ENCODE measurements at regions not wholly inside any gene's neighbourhood (a gene's known extent, or its start where the extent isn't known, plus 50 kb on each side); places are given as distances from the start of the nearest gene placed in this dataset.
A peak's percentile ranks its signal among the peaks of the same experiment; 100 is the strongest.

GRCh38 chr18:40186677-40187076 is 1768.4 kb upstream of the PIK3C3 start:
- Histone ChIP-seq H3K27ac (ENCODE audit: low read depth in 1 of 2, low read length in 1 of 2) (no peak overlapping the region), H3K9me3 (ENCODE audit: control insufficient read depth in 2 of 2, insufficient read depth in 1 of 2, low read length in 1 of 2) (no peaks in the 10 kb centered on the region), H3K4me1 (ENCODE audit: control insufficient read depth in 2 of 2, insufficient read depth in 2 of 2, low read length in 2 of 2) (no peaks in the 10 kb centered on the region), H3K4me3 (ENCODE audit: low read length in 2 of 2) (no peak overlapping the region), H3K27me3 (ENCODE audit: control insufficient read depth in 2 of 2, insufficient read depth in 1 of 2, low read length in 1 of 2) (no peaks in the 10 kb centered on the region), H3K36me3 (ENCODE audit: control insufficient read depth in 2 of 2, insufficient read depth in 2 of 2, low read length in 1 of 2) (no peaks in the 10 kb centered on the region)
- no peak for DNase-seq (ENCODE audit: low read depth in 6 of 9, low spot score in 9 of 9)

GRCh38 chr18:40179729-40180461 is 1775.1 kb upstream of the PIK3C3 start:
- no peaks in the 10 kb centered on the region for H3K4me1 ChIP-seq (ENCODE audit: control insufficient read depth in 2 of 2, insufficient read depth in 2 of 2, low read length in 2 of 2)
- 86% methylated on average over 2 of the region's 2 CpGs for WGBS
- H3K27me3 ChIP-seq (ENCODE audit: control insufficient read depth in 2 of 2, insufficient read depth in 1 of 2, low read length in 1 of 2), result no peaks in the 10 kb centered on the region
- no peak for DNase-seq (ENCODE audit: low read depth in 6 of 9, low spot score in 9 of 9)
- no peaks in the 10 kb centered on the region for H3K9me3 ChIP-seq (ENCODE audit: control insufficient read depth in 2 of 2, insufficient read depth in 1 of 2, low read length in 1 of 2)
- no peak overlapping the region for H3K4me3 ChIP-seq (ENCODE audit: low read length in 2 of 2)
- no peaks in the 10 kb centered on the region for H3K36me3 ChIP-seq (ENCODE audit: control insufficient read depth in 2 of 2, insufficient read depth in 2 of 2, low read length in 1 of 2)
- H3K27ac ChIP-seq (ENCODE audit: low read depth in 1 of 2, low read length in 1 of 2), result no peak overlapping the region

GRCh38 chr18:40168026-40168425 is 1787.0 kb upstream of the PIK3C3 start:
- H3K9me3 ChIP-seq (ENCODE audit: control insufficient read depth in 2 of 2, insufficient read depth in 1 of 2, low read length in 1 of 2), result no peaks in the 10 kb centered on the region
- no peaks in the 10 kb centered on the region for H3K4me1 ChIP-seq (ENCODE audit: control insufficient read depth in 2 of 2, insufficient read depth in 2 of 2, low read length in 2 of 2)
- no peaks in the 10 kb centered on the region for H3K36me3 ChIP-seq (ENCODE audit: control insufficient read depth in 2 of 2, insufficient read depth in 2 of 2, low read length in 1 of 2)
- H3K27me3 ChIP-seq (ENCODE audit: control insufficient read depth in 2 of 2, insufficient read depth in 1 of 2, low read length in 1 of 2), result no peaks in the 10 kb centered on the region
- no peak overlapping the region for H3K4me3 ChIP-seq (ENCODE audit: low read length in 2 of 2)
- DNase-seq (ENCODE audit: low read depth in 6 of 9, low spot score in 9 of 9), result no peak
- WGBS, result 97% methylated on average over 1 of the region's 1 CpG
- H3K27ac ChIP-seq (ENCODE audit: low read depth in 1 of 2, low read length in 1 of 2), result no peak overlapping the region

GRCh38 chr18:40163254-40163653 is 1791.8 kb upstream of the PIK3C3 start:
- Histone ChIP-seq H3K27ac (ENCODE audit: low read depth in 1 of 2, low read length in 1 of 2) (no peak overlapping the region), H3K27me3 (ENCODE audit: control insufficient read depth in 2 of 2, insufficient read depth in 1 of 2, low read length in 1 of 2) (no peaks in the 10 kb centered on the region), H3K4me3 (ENCODE audit: low read length in 2 of 2) (no peak overlapping the region), H3K36me3 (ENCODE audit: control insufficient read depth in 2 of 2, insufficient read depth in 2 of 2, low read length in 1 of 2) (no peaks in the 10 kb centered on the region), H3K4me1 (ENCODE audit: control insufficient read depth in 2 of 2, insufficient read depth in 2 of 2, low read length in 2 of 2) (no peaks in the 10 kb centered on the region), H3K9me3 (ENCODE audit: control insufficient read depth in 2 of 2, insufficient read depth in 1 of 2, low read length in 1 of 2) (no peaks in the 10 kb centered on the region)
- no peak for DNase-seq (ENCODE audit: low read depth in 6 of 9, low spot score in 9 of 9)

GRCh38 chr18:40160361-40160760 is 1794.7 kb upstream of the PIK3C3 start:
- Histone ChIP-seq H3K4me3 (ENCODE audit: low read length in 2 of 2) (no peak overlapping the region), H3K9me3 (ENCODE audit: control insufficient read depth in 2 of 2, insufficient read depth in 1 of 2, low read length in 1 of 2) (no peaks in the 10 kb centered on the region), H3K36me3 (ENCODE audit: control insufficient read depth in 2 of 2, insufficient read depth in 2 of 2, low read length in 1 of 2) (no peaks in the 10 kb centered on the region), H3K27ac (ENCODE audit: low read depth in 1 of 2, low read length in 1 of 2) (no peak overlapping the region), H3K27me3 (ENCODE audit: control insufficient read depth in 2 of 2, insufficient read depth in 1 of 2, low read length in 1 of 2) (no peaks in the 10 kb centered on the region), H3K4me1 (ENCODE audit: control insufficient read depth in 2 of 2, insufficient read depth in 2 of 2, low read length in 2 of 2) (no peaks in the 10 kb centered on the region)
- WGBS, result 97% methylated on average over 2 of the region's 2 CpGs
- no peak for DNase-seq (ENCODE audit: low read depth in 6 of 9, low spot score in 9 of 9)

- Histone ChIP-seq H3K36me3 (ENCODE audit: control insufficient read depth in 2 of 2, insufficient read depth in 2 of 2, low read length in 1 of 2) (no peaks in the 10 kb centered on the region), H3K4me1 (ENCODE audit: control insufficient read depth in 2 of 2, insufficient read depth in 2 of 2, low read length in 2 of 2) (no peaks in the 10 kb centered on the region), H3K4me3 (ENCODE audit: low read length in 2 of 2) (no peak overlapping the region), H3K9me3 (ENCODE audit: control insufficient read depth in 2 of 2, insufficient read depth in 1 of 2, low read length in 1 of 2) (no peaks in the 10 kb centered on the region), H3K27ac (ENCODE audit: low read depth in 1 of 2, low read length in 1 of 2) (no peak overlapping the region), H3K27me3 (ENCODE audit: control insufficient read depth in 2 of 2, insufficient read depth in 1 of 2, low read length in 1 of 2) (no peaks in the 10 kb centered on the region)
- DNase-seq (ENCODE audit: low read depth in 6 of 9, low spot score in 9 of 9), result peak in 1 of 9 donors; percentile 6
- WGBS, result 39% methylated on average over 5 of the region's 5 CpGs
Measured at GRCh38 chr18:40159141-40160017, 1795.7 kb upstream of the PIK3C3 start.

- Histone ChIP-seq H3K4me1 (ENCODE audit: control insufficient read depth in 2 of 2, insufficient read depth in 2 of 2, low read length in 2 of 2) (no peaks in the 10 kb centered on the region), H3K4me3 (ENCODE audit: low read length in 2 of 2) (no peak overlapping the region), H3K9me3 (ENCODE audit: control insufficient read depth in 2 of 2, insufficient read depth in 1 of 2, low read length in 1 of 2) (no peaks in the 10 kb centered on the region), H3K27me3 (ENCODE audit: control insufficient read depth in 2 of 2, insufficient read depth in 1 of 2, low read length in 1 of 2) (no peaks in the 10 kb centered on the region), H3K36me3 (ENCODE audit: control insufficient read depth in 2 of 2, insufficient read depth in 2 of 2, low read length in 1 of 2) (no peaks in the 10 kb centered on the region), H3K27ac (ENCODE audit: low read depth in 1 of 2, low read length in 1 of 2) (no peak overlapping the region)
- DNase-seq (ENCODE audit: low read depth in 6 of 9, low spot score in 9 of 9), result no peak
- 92% methylated on average over 7 of the region's 7 CpGs for WGBS
Measured at GRCh38 chr18:40157120-40157519, 1797.9 kb upstream of the PIK3C3 start.

- no peaks in the 10 kb centered on the region for H3K27me3 ChIP-seq (ENCODE audit: control insufficient read depth in 2 of 2, insufficient read depth in 1 of 2, low read length in 1 of 2)
- H3K27ac ChIP-seq (ENCODE audit: low read depth in 1 of 2, low read length in 1 of 2), result no peak overlapping the region
- no peak for DNase-seq (ENCODE audit: low read depth in 6 of 9, low spot score in 9 of 9)
- no peaks in the 10 kb centered on the region for H3K36me3 ChIP-seq (ENCODE audit: control insufficient read depth in 2 of 2, insufficient read depth in 2 of 2, low read length in 1 of 2)
- no peak overlapping the region for H3K4me3 ChIP-seq (ENCODE audit: low read length in 2 of 2)
- H3K9me3 ChIP-seq (ENCODE audit: control insufficient read depth in 2 of 2, insufficient read depth in 1 of 2, low read length in 1 of 2), result no peaks in the 10 kb centered on the region
- H3K4me1 ChIP-seq (ENCODE audit: control insufficient read depth in 2 of 2, insufficient read depth in 2 of 2, low read length in 2 of 2), result no peaks in the 10 kb centered on the region
Measured at GRCh38 chr18:40152859-40153258, 1802.2 kb upstream of the PIK3C3 start.

- H3K9me3 ChIP-seq (ENCODE audit: control insufficient read depth in 2 of 2, insufficient read depth in 1 of 2, low read length in 1 of 2), result no peaks in the 10 kb centered on the region
- no peaks in the 10 kb centered on the region for H3K27me3 ChIP-seq (ENCODE audit: control insufficient read depth in 2 of 2, insufficient read depth in 1 of 2, low read length in 1 of 2)
- H3K36me3 ChIP-seq (ENCODE audit: control insufficient read depth in 2 of 2, insufficient read depth in 2 of 2, low read length in 1 of 2), result no peaks in the 10 kb centered on the region
- DNase-seq (ENCODE audit: low read depth in 6 of 9, low spot score in 9 of 9), result no peak
- WGBS, result 94% methylated on average over 4 of the region's 4 CpGs
- no peak overlapping the region for H3K4me3 ChIP-seq (ENCODE audit: low read length in 2 of 2)
- H3K27ac ChIP-seq (ENCODE audit: low read depth in 1 of 2, low read length in 1 of 2), result no peak overlapping the region
- H3K4me1 ChIP-seq (ENCODE audit: control insufficient read depth in 2 of 2, insufficient read depth in 2 of 2, low read length in 2 of 2), result no peaks in the 10 kb centered on the region
Measured at GRCh38 chr18:40148960-40149359, 1806.1 kb upstream of the PIK3C3 start.

All from thymus (tissue), 11 donors.